Osteocyte (in vitro differentiated cells): ENCODE measurements at regions not wholly inside any gene's neighbourhood (a gene's known extent, or its start where the extent isn't known, plus 50 kb on each side); places are given as distances from the start of the nearest gene placed in this dataset.
A peak's percentile ranks its signal among the peaks of the same experiment; 100 is the strongest.

Experiments used
- DNase-seq: peaks from one replicate; pipeline ENCODE4 v3.0.0; 2021; ENCODE audit warnings: mixed read lengths; ENCODE audit not compliant: unreplicated experiment; ENCODE audit errors: extremely low spot score
- H3K27ac Mint-ChIP-seq: one replicate; pipeline ENCODE4 v1.8.0; 2021; ENCODE audit warnings: mild to moderate bottlenecking, mixed read lengths; ENCODE audit not compliant: unreplicated experiment
- H3K27me3 Mint-ChIP-seq: one replicate; pipeline ENCODE4 v1.8.0; 2021; ENCODE audit warnings: mixed read lengths; ENCODE audit not compliant: unreplicated experiment
- H3K36me3 Mint-ChIP-seq: one replicate; pipeline ENCODE4 v1.8.0; 2021; ENCODE audit warnings: mixed read lengths; ENCODE audit not compliant: unreplicated experiment
- H3K4me1 Mint-ChIP-seq: one replicate; pipeline ENCODE4 v1.8.0; 2021; ENCODE audit warnings: mixed read lengths; ENCODE audit not compliant: unreplicated experiment
- H3K4me3 Mint-ChIP-seq: one replicate; pipeline ENCODE4 v1.8.0; 2021; ENCODE audit warnings: mild to moderate bottlenecking, moderate library complexity, mixed read lengths; ENCODE audit not compliant: unreplicated experiment
- H3K9me3 Mint-ChIP-seq: one replicate; pipeline ENCODE4 v1.8.0; 2021; ENCODE audit warnings: mixed read lengths; ENCODE audit not compliant: unreplicated experiment
- CTCF ChIP-seq: fragments of 200-600 bp; sonication (generic); IDR thresholded peaks from 2 replicates; pipeline ENCODE4 v1.5.0; 2021; ENCODE audit warnings: antibody characterized with exemption, mild to moderate bottlenecking, moderate library complexity

GRCh38 chr6:108780784-108781183 is 67.4 kb upstream of the ARMC2 start:
- no peak for DNase-seq
- peaks cover 8% of the 10 kb centered on the region for H3K27me3 Mint-ChIP-seq
- H3K27ac Mint-ChIP-seq, result no peak overlapping the region
- peaks cover 14% of the 10 kb centered on the region for H3K4me1 Mint-ChIP-seq
- H3K4me3 Mint-ChIP-seq, result no peak overlapping the region
- H3K9me3 Mint-ChIP-seq, result no peaks in the 10 kb centered on the region
- no peak for TF ChIP-seq CTCF
- no peaks in the 10 kb centered on the region for H3K36me3 Mint-ChIP-seq

GRCh38 chr6:108781419-108782100 is 66.7 kb upstream of the ARMC2 start:
- H3K9me3 Mint-ChIP-seq, result no peaks in the 10 kb centered on the region

GRCh38 chr6:108782179-108783041 is 65.8 kb upstream of the ARMC2 start:
- Mint-ChIP-seq H3K4me3 (peak overlapping the region; percentile 91), H3K9me3 (no peaks in the 10 kb centered on the region), H3K27ac (no peak overlapping the region), H3K4me1 (peaks cover 14% of the 10 kb centered on the region), H3K27me3 (peaks cover 8% of the 10 kb centered on the region), H3K36me3 (no peaks in the 10 kb centered on the region)
- TF ChIP-seq CTCF, result peak; percentile 96
- peak; percentile 90 for DNase-seq

More at GRCh38 chr6:108781419-108782100, 66.7 kb upstream of the ARMC2 start:
- no peak for DNase-seq
- Mint-ChIP-seq H3K27me3 (peaks cover 8% of the 10 kb centered on the region), H3K4me3 (peak overlapping the region; percentile 91), H3K27ac (no peak overlapping the region), H3K4me1 (peaks cover 14% of the 10 kb centered on the region), H3K36me3 (no peaks in the 10 kb centered on the region)
- no peak for TF ChIP-seq CTCF

GRCh38 chr6:108785653-108786052 is 62.6 kb upstream of the ARMC2 start:
- Mint-ChIP-seq H3K36me3 (peaks cover 7% of the 10 kb centered on the region), H3K9me3 (peaks cover 13% of the 10 kb centered on the region), H3K27me3 (peaks cover 5% of the 10 kb centered on the region), H3K27ac (no peak overlapping the region), H3K4me3 (no peak overlapping the region), H3K4me1 (peaks cover 12% of the 10 kb centered on the region)
- no peak for TF ChIP-seq CTCF
- no peak for DNase-seq

- Mint-ChIP-seq H3K4me1 (no peaks in the 10 kb centered on the region), H3K27me3 (peaks cover 5% of the 10 kb centered on the region), H3K4me3 (no peak overlapping the region), H3K9me3 (peaks cover 13% of the 10 kb centered on the region), H3K27ac (no peak overlapping the region), H3K36me3 (peaks cover 7% of the 10 kb centered on the region)
- no peak for DNase-seq
- no peak for TF ChIP-seq CTCF
Measured at GRCh38 chr6:108788416-108788815, 59.8 kb upstream of the ARMC2 start.
